Neural cell (in vitro differentiated cells): ENCODE measurements at regions not wholly inside any gene's neighbourhood (a gene's known extent, or its start where the extent isn't known, plus 50 kb on each side); places are given as distances from the start of the nearest gene placed in this dataset.

Experiments
- EP300 ChIP-seq: fragments of 450-650 bp; conservative IDR thresholded peaks from 2 replicates; pipeline ENCODE4 v1.6.1; 2014; ENCODE audit warnings: antibody characterized with exemption, mild to moderate bottlenecking, moderate library complexity; ENCODE audit not compliant: poor library complexity, severe bottlenecking
- EZH2 ChIP-seq: fragments of 200-600, 300-800 bp; shearing (Covaris generic), sonication (generic); IDR thresholded peaks from 2 replicates; pipeline ENCODE4 v1.6.1; 2014; ENCODE audit warnings: antibody characterized with exemption, low read length, borderline replicate concordance, mild to moderate bottlenecking; ENCODE audit not compliant: insufficient read depth, poor library complexity, severe bottlenecking
- MXI1 ChIP-seq: fragments of 450-650 bp; conservative IDR thresholded peaks from 2 replicates; pipeline ENCODE4 v1.6.1; 2014; ENCODE audit warnings: antibody characterized with exemption, mild to moderate bottlenecking; ENCODE audit not compliant: poor library complexity, severe bottlenecking
- TF ChIP-seq, protein P1 (sequence below): fragments of 450-650 bp; IDR thresholded peaks from 2 replicates; pipeline ENCODE4 v1.5.1; 2014; ENCODE audit warnings: antibody characterized with exemption, mild to moderate bottlenecking, moderate library complexity; ENCODE audit not compliant: poor library complexity, severe bottlenecking

- TF ChIP-seq EZH2: no peak
- TF ChIP-seq, protein P1, sequence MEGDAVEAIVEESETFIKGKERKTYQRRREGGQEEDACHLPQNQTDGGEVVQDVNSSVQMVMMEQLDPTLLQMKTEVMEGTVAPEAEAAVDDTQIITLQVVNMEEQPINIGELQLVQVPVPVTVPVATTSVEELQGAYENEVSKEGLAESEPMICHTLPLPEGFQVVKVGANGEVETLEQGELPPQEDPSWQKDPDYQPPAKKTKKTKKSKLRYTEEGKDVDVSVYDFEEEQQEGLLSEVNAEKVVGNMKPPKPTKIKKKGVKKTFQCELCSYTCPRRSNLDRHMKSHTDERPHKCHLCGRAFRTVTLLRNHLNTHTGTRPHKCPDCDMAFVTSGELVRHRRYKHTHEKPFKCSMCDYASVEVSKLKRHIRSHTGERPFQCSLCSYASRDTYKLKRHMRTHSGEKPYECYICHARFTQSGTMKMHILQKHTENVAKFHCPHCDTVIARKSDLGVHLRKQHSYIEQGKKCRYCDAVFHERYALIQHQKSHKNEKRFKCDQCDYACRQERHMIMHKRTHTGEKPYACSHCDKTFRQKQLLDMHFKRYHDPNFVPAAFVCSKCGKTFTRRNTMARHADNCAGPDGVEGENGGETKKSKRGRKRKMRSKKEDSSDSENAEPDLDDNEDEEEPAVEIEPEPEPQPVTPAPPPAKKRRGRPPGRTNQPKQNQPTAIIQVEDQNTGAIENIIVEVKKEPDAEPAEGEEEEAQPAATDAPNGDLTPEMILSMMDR: no peak
- TF ChIP-seq EP300: no peak
- no peak for TF ChIP-seq MXI1
Measured at GRCh38 chr9:593809-594208, 247.7 kb upstream of the DMRT1 start.
